ENCODE measurements at regions not wholly inside any gene's neighbourhood (a gene's known extent, or its start where the extent isn't known, plus 50 kb on each side); places are given as distances from the start of the nearest gene placed in this dataset.

DNA sequence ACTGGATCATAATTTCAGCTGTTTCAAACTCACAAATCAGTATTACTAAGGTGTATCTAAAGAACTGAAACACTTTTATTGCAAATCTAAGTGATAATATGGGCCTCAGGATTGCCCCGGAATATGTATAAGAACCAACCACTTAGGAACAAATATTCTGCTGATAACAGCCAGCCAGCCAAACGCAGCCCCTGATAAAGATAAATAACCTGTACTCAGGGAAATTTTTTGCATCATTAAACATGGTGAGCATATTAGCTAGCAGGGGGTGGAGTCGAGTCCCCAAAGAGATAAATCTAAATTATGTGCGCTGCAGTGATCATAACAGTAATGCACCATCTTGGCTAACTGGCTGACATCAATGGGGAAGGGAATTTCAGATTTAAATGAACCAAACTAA is 410.2 kb upstream of the MAP3K7 start:
- no peak overlapping the region for H3K27ac Mint-ChIP-seq (ENCODE audit: unreplicated experiment)
- no peaks in the 10 kb centered on the region for H3K36me3 Mint-ChIP-seq (ENCODE audit: unreplicated experiment)
- no peaks in the 10 kb centered on the region for H3K27me3 Mint-ChIP-seq (ENCODE audit: unreplicated experiment)
- no peaks in the 10 kb centered on the region for H3K9me3 Mint-ChIP-seq (ENCODE audit: unreplicated experiment)
- H3K4me3 Mint-ChIP-seq (ENCODE audit: unreplicated experiment): no peak overlapping the region
- no peaks in the 10 kb centered on the region for H3K4me1 Mint-ChIP-seq (ENCODE audit: low read depth, unreplicated experiment)
- DNase-seq: no peak
- TF ChIP-seq, protein P1, sequence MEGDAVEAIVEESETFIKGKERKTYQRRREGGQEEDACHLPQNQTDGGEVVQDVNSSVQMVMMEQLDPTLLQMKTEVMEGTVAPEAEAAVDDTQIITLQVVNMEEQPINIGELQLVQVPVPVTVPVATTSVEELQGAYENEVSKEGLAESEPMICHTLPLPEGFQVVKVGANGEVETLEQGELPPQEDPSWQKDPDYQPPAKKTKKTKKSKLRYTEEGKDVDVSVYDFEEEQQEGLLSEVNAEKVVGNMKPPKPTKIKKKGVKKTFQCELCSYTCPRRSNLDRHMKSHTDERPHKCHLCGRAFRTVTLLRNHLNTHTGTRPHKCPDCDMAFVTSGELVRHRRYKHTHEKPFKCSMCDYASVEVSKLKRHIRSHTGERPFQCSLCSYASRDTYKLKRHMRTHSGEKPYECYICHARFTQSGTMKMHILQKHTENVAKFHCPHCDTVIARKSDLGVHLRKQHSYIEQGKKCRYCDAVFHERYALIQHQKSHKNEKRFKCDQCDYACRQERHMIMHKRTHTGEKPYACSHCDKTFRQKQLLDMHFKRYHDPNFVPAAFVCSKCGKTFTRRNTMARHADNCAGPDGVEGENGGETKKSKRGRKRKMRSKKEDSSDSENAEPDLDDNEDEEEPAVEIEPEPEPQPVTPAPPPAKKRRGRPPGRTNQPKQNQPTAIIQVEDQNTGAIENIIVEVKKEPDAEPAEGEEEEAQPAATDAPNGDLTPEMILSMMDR (IDR thresholded peaks at IDR 0.05; ENCODE audit: partially characterized antibody, unreplicated experiment): no peak

DNA sequence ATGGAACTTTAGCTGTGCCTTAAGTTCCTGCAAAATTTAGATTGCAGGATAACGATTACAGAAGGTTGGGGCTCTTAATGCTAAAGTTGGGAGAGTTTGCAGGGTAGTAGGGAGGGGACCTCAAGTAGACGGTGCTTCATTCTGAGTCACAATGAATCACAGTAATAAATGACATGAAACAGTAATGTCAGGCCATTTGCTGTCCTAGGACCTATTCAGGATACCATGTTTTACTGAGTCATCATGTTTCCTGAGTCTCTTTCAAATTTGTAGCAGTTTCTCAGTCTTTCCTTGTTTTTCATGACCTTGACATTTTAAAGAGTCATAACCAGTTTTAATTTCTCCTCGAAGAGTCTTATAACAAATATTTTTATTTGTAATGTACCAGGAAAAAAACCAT is 406.9 kb upstream of the MAP3K7 start:
- TF ChIP-seq, protein P1 (IDR thresholded peaks at IDR 0.05; ENCODE audit: partially characterized antibody, unreplicated experiment): no peak
- no peaks in the 10 kb centered on the region for H3K4me1 Mint-ChIP-seq (ENCODE audit: low read depth, unreplicated experiment)
- no peaks in the 10 kb centered on the region for H3K9me3 Mint-ChIP-seq (ENCODE audit: unreplicated experiment)
- H3K36me3 Mint-ChIP-seq (ENCODE audit: unreplicated experiment): no peaks in the 10 kb centered on the region
- no peak overlapping the region for H3K4me3 Mint-ChIP-seq (ENCODE audit: unreplicated experiment)
- DNase-seq: no peak
- no peak overlapping the region for H3K27ac Mint-ChIP-seq (ENCODE audit: unreplicated experiment)
- H3K27me3 Mint-ChIP-seq (ENCODE audit: unreplicated experiment): no peaks in the 10 kb centered on the region

DNA sequence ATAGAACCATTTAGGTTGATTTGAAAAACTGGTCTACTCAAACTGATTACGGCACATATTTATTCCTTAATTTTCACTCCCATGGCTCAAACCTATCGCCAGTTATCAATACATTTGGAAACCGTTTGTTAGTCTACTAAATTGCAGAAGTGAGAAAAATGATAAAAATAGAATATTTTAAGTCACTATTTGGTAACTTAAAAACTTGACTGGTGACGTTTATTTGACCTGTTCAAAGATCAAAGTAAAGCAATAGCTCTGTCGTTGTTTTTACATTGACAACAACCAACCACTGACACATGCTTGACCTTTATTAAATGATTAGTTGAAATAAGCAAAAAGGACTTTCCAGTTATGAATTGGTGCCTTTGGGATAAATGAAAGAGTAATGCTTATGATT is 402.9 kb upstream of the MAP3K7 start:
- H3K27ac Mint-ChIP-seq (ENCODE audit: unreplicated experiment): no peak overlapping the region
- no peaks in the 10 kb centered on the region for H3K27me3 Mint-ChIP-seq (ENCODE audit: unreplicated experiment)

DNA sequence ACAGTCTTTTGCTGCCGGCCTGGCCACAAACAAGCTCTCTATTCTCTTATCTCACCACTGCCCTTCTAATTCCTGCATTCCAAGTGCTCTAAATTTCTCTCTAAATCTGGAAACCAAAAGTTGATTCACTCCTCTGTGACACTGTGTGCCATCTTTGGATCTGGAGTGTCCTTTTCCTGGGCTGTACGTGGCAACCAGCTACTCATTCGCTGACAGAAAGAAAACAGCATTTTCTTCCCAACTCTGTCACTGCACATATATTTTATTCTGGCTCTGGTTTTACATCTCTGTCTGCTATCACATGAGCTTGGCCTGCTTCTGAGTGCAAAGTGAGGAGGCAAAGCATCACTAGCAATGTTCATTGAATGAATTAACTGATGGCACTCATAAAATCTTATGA is 397.2 kb upstream of the MAP3K7 start:
- no peak for DNase-seq
- Mint-ChIP-seq H3K4me3 (ENCODE audit: unreplicated experiment) (no peak overlapping the region), H3K27me3 (ENCODE audit: unreplicated experiment) (no peaks in the 10 kb centered on the region), H3K4me1 (ENCODE audit: low read depth, unreplicated experiment) (peaks cover 3% of the 10 kb centered on the region), H3K27ac (ENCODE audit: unreplicated experiment) (no peak overlapping the region), H3K9me3 (ENCODE audit: unreplicated experiment) (no peaks in the 10 kb centered on the region), H3K36me3 (ENCODE audit: unreplicated experiment) (no peaks in the 10 kb centered on the region)
- TF ChIP-seq, protein P1 (IDR thresholded peaks at IDR 0.05; ENCODE audit: partially characterized antibody, unreplicated experiment): no peak

More for the DNA sequence above, 402.9 kb upstream of the MAP3K7 start:
- Mint-ChIP-seq H3K4me1 (ENCODE audit: low read depth, unreplicated experiment) (no peaks in the 10 kb centered on the region), H3K4me3 (ENCODE audit: unreplicated experiment) (no peak overlapping the region), H3K36me3 (ENCODE audit: unreplicated experiment) (no peaks in the 10 kb centered on the region), H3K9me3 (ENCODE audit: unreplicated experiment) (no peaks in the 10 kb centered on the region)
- DNase-seq: no peak
- TF ChIP-seq, protein P1 (IDR thresholded peaks at IDR 0.05; ENCODE audit: partially characterized antibody, unreplicated experiment): no peak

DNA sequence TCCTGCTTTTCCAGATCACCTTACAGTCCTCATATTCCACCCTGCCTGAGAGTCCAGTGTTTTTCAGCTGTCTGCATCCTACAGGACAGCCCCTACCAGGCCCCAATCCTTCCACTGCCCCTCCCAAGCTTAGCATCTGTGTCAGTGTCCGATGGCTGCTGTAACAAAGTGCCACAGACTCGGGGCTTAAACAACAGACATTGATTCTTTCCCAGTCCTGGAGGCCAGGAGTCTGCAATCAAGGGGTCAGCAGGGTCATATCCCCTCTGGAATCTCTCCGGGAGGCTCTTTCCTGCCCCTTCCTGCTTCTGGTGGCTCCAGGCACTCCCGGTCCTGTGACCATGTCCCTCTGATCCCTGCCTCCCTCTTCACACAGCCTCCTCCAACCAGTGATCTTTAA is 396.6 kb upstream of the MAP3K7 start:
- Mint-ChIP-seq H3K4me1 (ENCODE audit: low read depth, unreplicated experiment) (peaks cover 3% of the 10 kb centered on the region), H3K36me3 (ENCODE audit: unreplicated experiment) (no peaks in the 10 kb centered on the region), H3K4me3 (ENCODE audit: unreplicated experiment) (no peak overlapping the region), H3K9me3 (ENCODE audit: unreplicated experiment) (no peaks in the 10 kb centered on the region), H3K27ac (ENCODE audit: unreplicated experiment) (no peak overlapping the region), H3K27me3 (ENCODE audit: unreplicated experiment) (no peaks in the 10 kb centered on the region)
- TF ChIP-seq, protein P1 (IDR thresholded peaks at IDR 0.05; ENCODE audit: partially characterized antibody, unreplicated experiment): no peak
- no peak for DNase-seq

All from glutamatergic neuron (in vitro differentiated cells).